Esophagus squamous epithelium (tissue), 5 donors: ENCODE measurements at regions not wholly inside any gene's neighbourhood (a gene's known extent, or its start where the extent isn't known, plus 50 kb on each side); places are given as distances from the start of the nearest gene placed in this dataset.

Experiments used
- DNase-seq: peaks from one replicate; lab custom pipeline; 2025; lab: John Stamatoyannopoulos, UW
- H3K27ac ChIP-seq, 4 donors: fragments of 200-600 bp; sonication (generic); one replicate each; pipeline ENCODE4 v1.5.1; 2016 to 2019; ENCODE audit warnings: mild to moderate bottlenecking in 1 of 4
- H3K27me3 ChIP-seq, 4 donors: fragments of 200-600 bp; sonication (generic); 1 replicate in 3 of 4; 2 replicates in 1 of 4; pipeline versions ENCODE4 v1.5.1 to v1.6.0; 2017 to 2021; ENCODE audit warnings: antibody characterized with exemption in 1 of 4
- H3K36me3 ChIP-seq, 3 donors: fragments of 200-600 bp; sonication (generic); one replicate each; pipeline ENCODE4 v1.5.1; 2016 to 2019
- H3K4me1 ChIP-seq, 3 donors: fragments of 200-600 bp; sonication (generic); one replicate each; pipeline ENCODE4 v1.5.1; 2017 to 2019
- H3K4me3 ChIP-seq, 4 donors: fragments of 200-600 bp; sonication (generic); 1 replicate in 3 of 4; 2 replicates in 1 of 4; pipeline ENCODE4 v1.5.1; 2016 to 2019; ENCODE audit warnings: mild to moderate bottlenecking in 2 of 4, moderate library complexity in 1 of 4
- H3K9me3 ChIP-seq, 3 donors: fragments of 200-600 bp; sonication (generic); one replicate each; pipeline ENCODE4 v1.5.1; 2016 to 2019
- POLR2A ChIP-seq, 4 donors: fragments of 450-650 bp; IDR thresholded peaks; one replicate each; pipeline ENCODE4 v1.6.1; 2017; ENCODE audit warnings: antibody characterized with exemption in 4 of 4, mild to moderate bottlenecking in 4 of 4, moderate library complexity in 3 of 4
- WGBS, 2 donors: methylation state at CpG; one replicate each; pipeline ENCODE4 v1.1.5; 2018; 5-methylcytosine and 5-hydroxymethylcytosine counted together
- intact Hi-C: fragments of 100-400 bp; cut with DNase I; formaldehyde crosslinking; loops from one replicate; pipeline ENCODE4 v1.15.0; 2022
- TF ChIP-seq, protein P1 (sequence below), 6 experiments: fragments of 450-650 bp in 4 of 6; fragments of 200-600 bp in 2 of 6; sonication (generic) in 2 of 6; IDR thresholded peaks; one replicate each; pipeline ENCODE4 v1.5.1; 2016 to 2019; ENCODE audit warnings: antibody characterized with exemption in 6 of 6, mild to moderate bottlenecking in 4 of 6, moderate library complexity in 4 of 6
- donor health status: DM: yes; HTN: yes; CAD: no.

- WGBS, 2 donors: 94 to 97% methylated on average over 3 of the region's 3 CpGs
- TF ChIP-seq, protein P1, sequence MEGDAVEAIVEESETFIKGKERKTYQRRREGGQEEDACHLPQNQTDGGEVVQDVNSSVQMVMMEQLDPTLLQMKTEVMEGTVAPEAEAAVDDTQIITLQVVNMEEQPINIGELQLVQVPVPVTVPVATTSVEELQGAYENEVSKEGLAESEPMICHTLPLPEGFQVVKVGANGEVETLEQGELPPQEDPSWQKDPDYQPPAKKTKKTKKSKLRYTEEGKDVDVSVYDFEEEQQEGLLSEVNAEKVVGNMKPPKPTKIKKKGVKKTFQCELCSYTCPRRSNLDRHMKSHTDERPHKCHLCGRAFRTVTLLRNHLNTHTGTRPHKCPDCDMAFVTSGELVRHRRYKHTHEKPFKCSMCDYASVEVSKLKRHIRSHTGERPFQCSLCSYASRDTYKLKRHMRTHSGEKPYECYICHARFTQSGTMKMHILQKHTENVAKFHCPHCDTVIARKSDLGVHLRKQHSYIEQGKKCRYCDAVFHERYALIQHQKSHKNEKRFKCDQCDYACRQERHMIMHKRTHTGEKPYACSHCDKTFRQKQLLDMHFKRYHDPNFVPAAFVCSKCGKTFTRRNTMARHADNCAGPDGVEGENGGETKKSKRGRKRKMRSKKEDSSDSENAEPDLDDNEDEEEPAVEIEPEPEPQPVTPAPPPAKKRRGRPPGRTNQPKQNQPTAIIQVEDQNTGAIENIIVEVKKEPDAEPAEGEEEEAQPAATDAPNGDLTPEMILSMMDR (IDR thresholded peaks at IDR 0.05): no peak
These were observed 634.0 kb upstream of the CHRM3 start for GRCh38 chr1:238752327-238752726.

GRCh38 chr1:238745069-238745468, 641.3 kb upstream of the CHRM3 start:
- intact Hi-C loops: no loop called here
- peaks cover 0 to 3% (median 0%) of the 10 kb centered on the region in 3 donors for H3K9me3 ChIP-seq
- H3K27me3 ChIP-seq: no peaks in the 10 kb centered on the region
- TF ChIP-seq, protein P1 (IDR thresholded peaks at IDR 0.05): no peak
- TF ChIP-seq POLR2A (IDR thresholded peaks at IDR 0.05): no peak
- no peak overlapping the region for H3K27ac ChIP-seq
- WGBS, 2 donors: 78 to 90% methylated on average over 6 to 9 of the region's 13 CpGs
- H3K4me1 ChIP-seq: no peaks in the 10 kb centered on the region
- H3K36me3 ChIP-seq: no peaks in the 10 kb centered on the region
- DNase-seq: no peak
- H3K4me3 ChIP-seq: no peak overlapping the region

More at GRCh38 chr1:238752327-238752726, 634.0 kb upstream of the CHRM3 start:
- DNase-seq: no peak
- H3K4me3 ChIP-seq: no peak overlapping the region
- H3K4me1 ChIP-seq: no peaks in the 10 kb centered on the region
- intact Hi-C loops: no loop called here
- H3K36me3 ChIP-seq: no peaks in the 10 kb centered on the region
- no peaks in the 10 kb centered on the region for H3K27me3 ChIP-seq
- H3K9me3 ChIP-seq: no peaks in the 10 kb centered on the region
- H3K27ac ChIP-seq: no peak overlapping the region

DNA sequence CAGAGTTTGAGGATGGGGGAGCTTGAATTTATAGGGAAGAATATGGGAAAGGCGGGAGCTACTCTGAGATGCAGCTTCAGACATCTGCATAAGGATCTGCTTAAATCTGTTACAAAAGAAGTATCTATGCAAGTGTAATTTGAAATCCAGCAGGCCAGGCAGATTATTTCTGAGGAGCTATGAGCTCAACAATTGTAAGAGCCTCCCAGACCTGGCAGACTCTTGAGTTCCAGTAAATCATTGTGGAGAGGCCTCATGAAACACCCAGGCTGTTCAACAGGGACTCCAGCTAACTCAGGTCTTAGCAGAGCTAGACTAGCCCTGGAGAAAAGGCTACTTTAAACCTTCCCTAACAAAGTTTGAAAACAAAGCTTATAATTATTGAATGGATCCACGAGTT, 647.5 kb upstream of the CHRM3 start:
- DNase-seq: no peak
- Histone ChIP-seq H3K27me3 (no peaks in the 10 kb centered on the region), H3K36me3 (no peaks in the 10 kb centered on the region), H3K4me1 (no peaks in the 10 kb centered on the region), H3K9me3 (no peaks in the 10 kb centered on the region), H3K4me3 (no peak overlapping the region), H3K27ac (no peak overlapping the region)
- 46 to 53% methylated on average over 2 of the region's 2 CpGs for WGBS, 2 donors
- TF ChIP-seq, protein P1 (IDR thresholded peaks at IDR 0.05): no peak
- TF ChIP-seq POLR2A (IDR thresholded peaks at IDR 0.05): no peak
- intact Hi-C loops: no loop called here

DNA sequence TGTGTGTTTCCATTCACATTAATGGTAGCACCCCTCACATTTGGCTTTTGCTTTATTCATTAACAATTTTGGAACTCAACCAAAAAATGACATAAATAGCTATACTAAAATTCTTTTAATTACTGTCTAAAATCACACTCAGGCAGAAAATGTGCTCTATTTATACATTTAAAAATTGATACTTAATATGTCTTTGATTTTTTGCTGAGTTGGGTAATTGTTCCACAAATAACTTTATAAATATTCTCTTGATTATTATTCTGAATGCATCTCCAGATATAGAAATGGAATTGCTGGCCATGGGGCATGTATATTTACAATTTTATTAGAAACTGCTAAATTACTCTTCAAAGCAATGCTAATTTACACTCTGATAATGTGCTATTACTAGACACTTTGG, 658.7 kb upstream of the CHRM3 start:
- H3K4me3 ChIP-seq: no peak overlapping the region
- H3K36me3 ChIP-seq: no peaks in the 10 kb centered on the region
- intact Hi-C loops: no loop called here

GRCh38 chr1:238722812-238723211, 663.6 kb upstream of the CHRM3 start:
- intact Hi-C loops: no loop called here
- TF ChIP-seq, protein P1 (IDR thresholded peaks at IDR 0.05): no peak
- no peak for TF ChIP-seq POLR2A (IDR thresholded peaks at IDR 0.05)
- Histone ChIP-seq H3K4me1 (no peaks in the 10 kb centered on the region), H3K27me3 (no peaks in the 10 kb centered on the region), H3K27ac (no peak overlapping the region), H3K9me3 (no peaks in the 10 kb centered on the region), H3K36me3 (no peaks in the 10 kb centered on the region), H3K4me3 (no peak overlapping the region)
- DNase-seq: no peak
- WGBS, 2 donors: 74 to 78% methylated on average over 4 of the region's 4 CpGs

More for the DNA sequence above, 658.7 kb upstream of the CHRM3 start:
- TF ChIP-seq, protein P1 (IDR thresholded peaks at IDR 0.05): no peak
- TF ChIP-seq POLR2A (IDR thresholded peaks at IDR 0.05): no peak
- Histone ChIP-seq H3K27me3 (no peaks in the 10 kb centered on the region), H3K27ac (no peak overlapping the region), H3K4me1 (no peaks in the 10 kb centered on the region), H3K9me3 (no peaks in the 10 kb centered on the region)
- no peak for DNase-seq
